KMS-11 (cell line): ENCODE measurements at regions not wholly inside any gene's neighbourhood (a gene's known extent, or its start where the extent isn't known, plus 50 kb on each side); places are given as distances from the start of the nearest gene placed in this dataset.

Experiments
- H2AFZ ChIP-seq: fragments of 200-600 bp; sonication (generic); 2 replicates; pipeline ENCODE4 v1.6.1; 2016; ENCODE audit warnings: antibody characterized with exemption, mixed run types, low read depth
- H3K27ac ChIP-seq: fragments of 200-600 bp; sonication (generic); 2 replicates; pipeline ENCODE4 v1.6.1; 2016; ENCODE audit warnings: mild to moderate bottlenecking, mixed run types
- H3K27me3 ChIP-seq: fragments of 200-600 bp; sonication (generic); 2 replicates; pipeline ENCODE4 v1.6.1; 2017; ENCODE audit warnings: mild to moderate bottlenecking, low read depth, mixed run types, moderate library complexity; ENCODE audit not compliant: insufficient read depth
- H3K36me3 ChIP-seq: fragments of 200-600 bp; sonication (generic); 2 replicates; pipeline ENCODE4 v1.6.1; 2017; ENCODE audit warnings: mild to moderate bottlenecking, mixed run types; ENCODE audit not compliant: insufficient read depth
- H3K4me1 ChIP-seq: fragments of 200-600 bp; sonication (generic); 2 replicates; pipeline ENCODE4 v1.6.1; 2016; ENCODE audit warnings: mild to moderate bottlenecking, low read depth, mixed run types; ENCODE audit not compliant: poor library complexity, severe bottlenecking
- H3K4me2 ChIP-seq: fragments of 200-600 bp; sonication (generic); 2 replicates; pipeline ENCODE4 v1.7.0; 2016; ENCODE audit warnings: mild to moderate bottlenecking, mixed run types
- H3K4me3 ChIP-seq: fragments of 200-600 bp; sonication (generic); IDR thresholded peaks from 2 replicates; pipeline ENCODE4 v1.6.1; 2017; ENCODE audit warnings: low read depth, low read length, mixed read lengths; ENCODE audit not compliant: insufficient read depth
- H3K79me2 ChIP-seq: fragments of 200-600 bp; sonication (generic); 2 replicates; pipeline ENCODE4 v1.6.1; 2016; ENCODE audit warnings: low read depth, mixed run types; ENCODE audit not compliant: insufficient read depth
- H3K9ac ChIP-seq: fragments of 200-600 bp; sonication (generic); 2 replicates; pipeline ENCODE4 v1.6.1; 2016; ENCODE audit warnings: mild to moderate bottlenecking, mixed run types
- H4K20me1 ChIP-seq: fragments of 200-600 bp; sonication (generic); 2 replicates; pipeline ENCODE4 v1.6.1; 2016; ENCODE audit warnings: mild to moderate bottlenecking, mixed run types; ENCODE audit not compliant: insufficient read depth
- TF ChIP-seq, protein P1 (sequence below): fragments of 200-600 bp; sonication (generic); conservative IDR thresholded peaks from 2 replicates; pipeline ENCODE4 v1.6.1; 2017; ENCODE audit warnings: low read depth, mild to moderate bottlenecking, antibody characterized with exemption, low read length, moderate library complexity, mixed read lengths

DNA sequence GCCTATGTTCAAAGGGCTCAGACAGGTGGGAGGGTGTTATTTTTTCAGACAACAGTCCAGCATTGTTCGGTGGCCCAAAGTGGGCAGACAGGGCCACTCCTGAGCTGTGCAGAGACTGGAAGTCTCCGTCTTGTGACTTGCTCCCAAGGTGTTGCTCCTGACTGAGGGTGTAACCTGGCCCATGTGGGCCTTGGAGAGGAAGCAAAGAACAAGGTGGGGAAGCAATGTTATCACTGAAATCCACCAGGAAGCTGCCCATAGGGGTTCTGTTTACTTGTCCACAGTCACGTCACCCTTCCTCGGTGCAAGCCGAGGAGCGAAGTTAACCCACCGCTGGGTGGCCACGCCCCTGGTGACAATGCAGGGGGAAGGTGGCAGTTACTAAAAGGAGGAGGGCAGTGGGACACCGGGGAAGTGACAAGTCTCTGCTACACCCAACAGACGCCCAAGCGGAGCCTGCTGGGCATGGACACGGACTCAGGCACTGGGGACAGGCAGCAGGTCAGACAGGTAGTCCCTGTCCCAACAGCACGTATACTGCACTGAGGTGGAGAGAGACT, 311.6 kb upstream of the MKI67 start:
- H3K4me3 ChIP-seq, result no peak overlapping the region
- H4K20me1 ChIP-seq, result no peaks in the 10 kb centered on the region
- H3K27ac ChIP-seq, result no peak overlapping the region
- H3K4me1 ChIP-seq, result no peaks in the 10 kb centered on the region
- no peak overlapping the region for H2AFZ ChIP-seq
- TF ChIP-seq, protein P1, sequence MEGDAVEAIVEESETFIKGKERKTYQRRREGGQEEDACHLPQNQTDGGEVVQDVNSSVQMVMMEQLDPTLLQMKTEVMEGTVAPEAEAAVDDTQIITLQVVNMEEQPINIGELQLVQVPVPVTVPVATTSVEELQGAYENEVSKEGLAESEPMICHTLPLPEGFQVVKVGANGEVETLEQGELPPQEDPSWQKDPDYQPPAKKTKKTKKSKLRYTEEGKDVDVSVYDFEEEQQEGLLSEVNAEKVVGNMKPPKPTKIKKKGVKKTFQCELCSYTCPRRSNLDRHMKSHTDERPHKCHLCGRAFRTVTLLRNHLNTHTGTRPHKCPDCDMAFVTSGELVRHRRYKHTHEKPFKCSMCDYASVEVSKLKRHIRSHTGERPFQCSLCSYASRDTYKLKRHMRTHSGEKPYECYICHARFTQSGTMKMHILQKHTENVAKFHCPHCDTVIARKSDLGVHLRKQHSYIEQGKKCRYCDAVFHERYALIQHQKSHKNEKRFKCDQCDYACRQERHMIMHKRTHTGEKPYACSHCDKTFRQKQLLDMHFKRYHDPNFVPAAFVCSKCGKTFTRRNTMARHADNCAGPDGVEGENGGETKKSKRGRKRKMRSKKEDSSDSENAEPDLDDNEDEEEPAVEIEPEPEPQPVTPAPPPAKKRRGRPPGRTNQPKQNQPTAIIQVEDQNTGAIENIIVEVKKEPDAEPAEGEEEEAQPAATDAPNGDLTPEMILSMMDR, result no peak
- H3K36me3 ChIP-seq, result no peaks in the 10 kb centered on the region
- H3K4me2 ChIP-seq, result no peak overlapping the region
- no peaks in the 10 kb centered on the region for H3K79me2 ChIP-seq
- no peak overlapping the region for H3K9ac ChIP-seq
- no peaks in the 10 kb centered on the region for H3K27me3 ChIP-seq

DNA sequence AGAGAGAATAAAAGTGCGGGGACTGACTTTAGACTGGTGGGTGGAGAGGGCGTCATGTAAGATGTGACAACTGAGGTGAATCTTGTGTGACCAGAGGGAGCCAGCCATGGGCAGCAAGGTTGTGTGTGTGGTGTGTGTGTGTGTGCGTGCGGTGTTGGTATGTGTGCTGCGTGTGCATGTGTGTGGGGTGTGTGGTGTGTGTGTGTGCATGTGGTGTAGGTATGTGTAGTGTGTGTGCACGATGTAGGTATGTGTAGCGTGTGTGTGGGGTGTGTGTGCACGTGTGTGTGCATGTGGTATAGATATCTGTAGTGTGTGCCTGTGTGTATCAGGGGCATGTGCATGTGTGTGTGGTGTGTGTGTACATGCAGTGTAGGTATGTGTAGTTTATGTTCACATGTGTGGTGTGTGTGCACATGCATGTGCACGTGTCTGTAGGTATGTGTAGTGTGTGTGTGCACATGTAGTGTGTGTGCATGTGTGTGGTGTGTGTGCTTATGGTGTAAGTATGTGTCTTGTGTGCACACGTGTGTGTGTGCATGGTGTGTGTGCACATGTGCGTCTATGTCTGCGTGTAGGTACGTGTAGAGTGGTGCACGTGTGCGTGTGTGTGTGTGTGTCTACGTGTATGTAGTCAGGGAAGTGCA, 312.3 kb upstream of the MKI67 start:
- Histone ChIP-seq H3K79me2 (no peaks in the 10 kb centered on the region), H3K27me3 (no peaks in the 10 kb centered on the region), H3K4me1 (no peaks in the 10 kb centered on the region), H2AFZ (no peak overlapping the region), H3K4me3 (no peak overlapping the region), H3K36me3 (no peaks in the 10 kb centered on the region), H3K4me2 (no peak overlapping the region), H3K27ac (no peak overlapping the region), H4K20me1 (no peaks in the 10 kb centered on the region), H3K9ac (no peak overlapping the region)
- TF ChIP-seq, protein P1, result no peak

GRCh38 chr10:128440513-128441160, 314.4 kb upstream of the MKI67 start:
- Histone ChIP-seq H3K4me2 (no peak overlapping the region), H3K79me2 (no peaks in the 10 kb centered on the region)

GRCh38 chr10:128443925-128444518, 317.8 kb upstream of the MKI67 start:
- TF ChIP-seq, protein P1, result no peak
- H3K4me2 ChIP-seq, result no peak overlapping the region
- H3K36me3 ChIP-seq, result no peaks in the 10 kb centered on the region
- no peak overlapping the region for H3K4me3 ChIP-seq
- H3K27me3 ChIP-seq, result no peaks in the 10 kb centered on the region
- H3K4me1 ChIP-seq, result no peaks in the 10 kb centered on the region
- H3K79me2 ChIP-seq, result no peaks in the 10 kb centered on the region
- H3K9ac ChIP-seq, result no peak overlapping the region
- H4K20me1 ChIP-seq, result no peaks in the 10 kb centered on the region
- H3K27ac ChIP-seq, result no peak overlapping the region
- no peak overlapping the region for H2AFZ ChIP-seq

More at GRCh38 chr10:128440513-128441160, 314.4 kb upstream of the MKI67 start:
- H3K36me3 ChIP-seq, result no peaks in the 10 kb centered on the region
- no peaks in the 10 kb centered on the region for H3K27me3 ChIP-seq
- H2AFZ ChIP-seq, result no peak overlapping the region
- H4K20me1 ChIP-seq, result no peaks in the 10 kb centered on the region
- no peak overlapping the region for H3K9ac ChIP-seq
- H3K4me3 ChIP-seq, result no peak overlapping the region
- TF ChIP-seq, protein P1, result no peak
- no peaks in the 10 kb centered on the region for H3K4me1 ChIP-seq
- H3K27ac ChIP-seq, result no peak overlapping the region
